PC-9 (cell line): ENCODE measurements at regions not wholly inside any gene's neighbourhood (a gene's known extent, or its start where the extent isn't known, plus 50 kb on each side); places are given as distances from the start of the nearest gene placed in this dataset.
A peak's percentile ranks its signal among the peaks of the same experiment; 100 is the strongest.

ENCODE experiments used
- BruUV-seq: library from RNA; stranded (reverse); fragments of 400-500 nt; replicated peaks from 2 replicates; lab custom pipeline; 2021; lab: Mats Ljungman, UMichigan
- CTCF ChIA-PET: fragments of 300-600 bp; sonication (Branson Sonifier 250); formaldehyde crosslinking; loops from one replicate; lab custom pipeline; 2022; ENCODE audit warnings: antibody characterized with exemption; lab: Charles Lee
- POLR2A ChIA-PET: fragments of 300-600 bp; sonication (Branson Sonifier 250); formaldehyde crosslinking; loops from one replicate; lab custom pipeline; 2022; ENCODE audit warnings: antibody characterized with exemption; ENCODE audit not compliant: unreplicated experiment; lab: Charles Lee
- DNase-seq, 2 experiments: peaks; one replicate each; pipeline versions ENCODE4 v3.0.0 to v3.0.0-alpha.2; 2015 to 2022; ENCODE audit warnings: mixed read lengths in 1 of 2
- H2AFZ ChIP-seq: fragments of 200-600 bp; sonication (generic); 2 replicates; pipeline ENCODE4 v1.8.1; 2017; ENCODE audit warnings: antibody characterized with exemption
- H3F3A ChIP-seq: fragments of 200-600 bp; sonication (generic); 2 replicates; pipeline ENCODE4 v1.8.1; 2017; ENCODE audit warnings: antibody characterized with exemption, mild to moderate bottlenecking, low read depth; ENCODE audit not compliant: insufficient read depth
- H3K27ac ChIP-seq: fragments of 200-600 bp; sonication (generic); 2 replicates; pipeline ENCODE4 v1.6.1; 2016; ENCODE audit warnings: mixed run types
- H3K27me3 ChIP-seq: fragments of 200-600 bp; sonication (generic); 2 replicates; pipeline ENCODE4 v1.6.1; 2016; ENCODE audit warnings: low read depth, mixed run types; ENCODE audit not compliant: insufficient read depth
- H3K36me3 ChIP-seq: fragments of 200-600 bp; sonication (generic); 2 replicates; pipeline ENCODE4 v1.6.1; 2016; ENCODE audit warnings: low read depth, mixed run types
- H3K4me1 ChIP-seq: fragments of 200-600 bp; sonication (generic); replicated peaks from 2 replicates; pipeline ENCODE4 v1.6.1; 2016; ENCODE audit warnings: mixed run types; ENCODE audit not compliant: insufficient read depth
- H3K4me2 ChIP-seq: fragments of 200-600 bp; sonication (generic); 2 replicates; pipeline ENCODE4 v1.6.1; 2017; ENCODE audit warnings: mixed run types
- H3K4me3 ChIP-seq: fragments of 200-600 bp; sonication (generic); 2 replicates; pipeline ENCODE4 v1.6.1; 2016; ENCODE audit warnings: mixed run types
- H3K79me2 ChIP-seq: fragments of 200-600 bp; sonication (generic); 2 replicates; pipeline ENCODE4 v1.6.1; 2017; ENCODE audit warnings: low read depth, mixed run types
- H3K9me2 ChIP-seq: fragments of 200-600 bp; sonication (generic); 2 replicates; pipeline ENCODE4 v1.8.1; 2017; ENCODE audit warnings: mild to moderate bottlenecking; ENCODE audit not compliant: insufficient read depth
- H3K9me3 ChIP-seq: fragments of 200-600 bp; sonication (generic); 2 replicates; pipeline ENCODE4 v1.8.1; 2016; ENCODE audit warnings: low read depth; ENCODE audit not compliant: insufficient read depth
- H4K20me1 ChIP-seq: fragments of 200-600 bp; sonication (generic); 2 replicates; pipeline ENCODE4 v1.8.1; 2017; ENCODE audit not compliant: insufficient read depth
- EZH2 ChIP-seq: fragments of 200-600 bp; sonication (generic); IDR thresholded peaks from 2 replicates; pipeline ENCODE4 v1.8.0; 2017; ENCODE audit warnings: antibody characterized with exemption, low read depth
- intact Hi-C: fragments of 100-400 bp; cut with micrococcal nuclease; formaldehyde crosslinking; loops from one replicate; pipeline ENCODE4 v1.10.0; 2022; ENCODE audit not compliant: unreplicated experiment
- TF ChIP-seq, protein P1 (sequence below): fragments of 200-600 bp; sonication (generic); conservative IDR thresholded peaks from 2 replicates; pipeline ENCODE4 v1.6.1; 2017; ENCODE audit warnings: mixed run types, antibody characterized with exemption, mild to moderate bottlenecking, moderate library complexity

GRCh38 chr10:124158592-124158991 is 65.2 kb upstream of the CHST15 start:
- no peak overlapping the region for H3K4me3 ChIP-seq
- TF ChIP-seq EZH2 = no peak
- TF ChIP-seq, protein P1, sequence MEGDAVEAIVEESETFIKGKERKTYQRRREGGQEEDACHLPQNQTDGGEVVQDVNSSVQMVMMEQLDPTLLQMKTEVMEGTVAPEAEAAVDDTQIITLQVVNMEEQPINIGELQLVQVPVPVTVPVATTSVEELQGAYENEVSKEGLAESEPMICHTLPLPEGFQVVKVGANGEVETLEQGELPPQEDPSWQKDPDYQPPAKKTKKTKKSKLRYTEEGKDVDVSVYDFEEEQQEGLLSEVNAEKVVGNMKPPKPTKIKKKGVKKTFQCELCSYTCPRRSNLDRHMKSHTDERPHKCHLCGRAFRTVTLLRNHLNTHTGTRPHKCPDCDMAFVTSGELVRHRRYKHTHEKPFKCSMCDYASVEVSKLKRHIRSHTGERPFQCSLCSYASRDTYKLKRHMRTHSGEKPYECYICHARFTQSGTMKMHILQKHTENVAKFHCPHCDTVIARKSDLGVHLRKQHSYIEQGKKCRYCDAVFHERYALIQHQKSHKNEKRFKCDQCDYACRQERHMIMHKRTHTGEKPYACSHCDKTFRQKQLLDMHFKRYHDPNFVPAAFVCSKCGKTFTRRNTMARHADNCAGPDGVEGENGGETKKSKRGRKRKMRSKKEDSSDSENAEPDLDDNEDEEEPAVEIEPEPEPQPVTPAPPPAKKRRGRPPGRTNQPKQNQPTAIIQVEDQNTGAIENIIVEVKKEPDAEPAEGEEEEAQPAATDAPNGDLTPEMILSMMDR = no peak
- no peak overlapping the region for H3K27ac ChIP-seq
- no peak overlapping the region for H3K4me2 ChIP-seq
- no peak overlapping the region for H2AFZ ChIP-seq
- ChIA-PET POLR2A (no interaction called here), CTCF (no interaction called here)
- BruUV-seq = no TSS peak
- H3K79me2 ChIP-seq = no peaks in the 10 kb centered on the region
- H3K36me3 ChIP-seq = no peaks in the 10 kb centered on the region
- H3K4me1 ChIP-seq = peaks cover 22% of the 10 kb centered on the region
- H3F3A ChIP-seq = peaks cover 7% of the 10 kb centered on the region; the same call in 1 of the 2 replicates
- H4K20me1 ChIP-seq = no peaks in the 10 kb centered on the region
- H3K9me3 ChIP-seq = no peaks in the 10 kb centered on the region
- intact Hi-C loops = loop anchor here (10.0 kb wide), 1 partner anchor 226 kb away; no protein-coding TSS in a partner anchor
- no peaks in the 10 kb centered on the region for H3K9me2 ChIP-seq
- no peaks in the 10 kb centered on the region for H3K27me3 ChIP-seq
- DNase-seq = no peak

DNA sequence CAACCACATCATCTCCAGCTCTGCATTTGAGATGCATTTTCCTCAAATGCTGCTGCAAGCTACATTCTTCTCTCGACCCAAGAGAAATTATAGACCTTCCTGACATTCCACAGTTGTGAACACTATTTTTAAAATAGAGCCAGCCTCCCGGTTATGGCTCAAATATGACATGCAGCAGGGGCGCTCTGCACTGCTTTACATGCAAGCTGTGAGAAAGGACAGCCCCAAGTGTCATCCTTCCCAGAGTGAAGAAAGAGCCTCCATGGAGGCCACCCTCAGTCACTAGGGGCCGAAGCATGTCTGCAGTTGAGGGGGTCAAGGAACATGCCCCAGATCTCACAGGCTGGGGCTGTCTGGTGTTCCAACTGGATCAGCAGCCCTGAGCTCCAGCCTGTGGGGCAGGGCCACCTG is 63.9 kb upstream of the CHST15 start:
- no peak for TF ChIP-seq EZH2
- TF ChIP-seq, protein P1 = no peak
- ChIA-PET CTCF (interaction anchor here (0.6 kb wide), 1 partner anchor 830 kb away, joined by 3 read pairs; no protein-coding TSS in a partner anchor), POLR2A (interaction anchor here (0.6 kb wide), 1 partner anchor 221 kb away, joined by 3 read pairs; no protein-coding TSS in a partner anchor)
- H3K27ac ChIP-seq = no peak overlapping the region
- H3K9me3 ChIP-seq = no peaks in the 10 kb centered on the region
- H3K36me3 ChIP-seq = no peaks in the 10 kb centered on the region
- H2AFZ ChIP-seq = no peak overlapping the region
- no peaks in the 10 kb centered on the region for H3K79me2 ChIP-seq
- no peaks in the 10 kb centered on the region for H3K27me3 ChIP-seq
- no peaks in the 10 kb centered on the region for H3K9me2 ChIP-seq
- peaks cover 33% of the 10 kb centered on the region for H3K4me1 ChIP-seq
- H3K4me2 ChIP-seq = no peak overlapping the region
- H3F3A ChIP-seq = peaks cover 15% of the 10 kb centered on the region; the same call in 1 of the 2 replicates
- H4K20me1 ChIP-seq = no peaks in the 10 kb centered on the region
- no TSS peak for BruUV-seq
- no peak for DNase-seq
- H3K4me3 ChIP-seq = no peak overlapping the region
- intact Hi-C loops = loop anchor here (10.0 kb wide), 1 partner anchor 228 kb away; no protein-coding TSS in a partner anchor

GRCh38 chr10:124156524-124157260 is 63.3 kb upstream of the CHST15 start:
- BruUV-seq = no TSS peak
- Histone ChIP-seq H3K9me3 (no peaks in the 10 kb centered on the region), H3K36me3 (no peaks in the 10 kb centered on the region), H3K4me3 (no peak overlapping the region), H3K4me1 (peaks cover 37% of the 10 kb centered on the region), H3K79me2 (no peaks in the 10 kb centered on the region), H4K20me1 (no peaks in the 10 kb centered on the region), H3K27me3 (no peaks in the 10 kb centered on the region), H3K27ac (no peak overlapping the region), H3K4me2 (peak overlapping the region; percentile 68; the same call in 1 of the 2 replicates), H3F3A (peaks cover 15% of the 10 kb centered on the region; the same call in 1 of the 2 replicates), H2AFZ (no peak overlapping the region), H3K9me2 (no peaks in the 10 kb centered on the region)
- intact Hi-C loops = loop anchor here (10.0 kb wide), 1 partner anchor 228 kb away; no protein-coding TSS in a partner anchor
- no peak for DNase-seq
- ChIA-PET CTCF (interaction anchor here (0.6 kb wide), 1 partner anchor 831 kb away, joined by 3 read pairs; no protein-coding TSS in a partner anchor), POLR2A (interaction anchor here (0.6 kb wide), 2 partner anchors 124 to 222 kb away, joined by 3 to 6 read pairs; no protein-coding TSS in a partner anchor)
- TF ChIP-seq EZH2 = no peak
- TF ChIP-seq, protein P1 = no peak
